Neural progenitor cell (in vitro differentiated cells): ENCODE measurements at regions not wholly inside any gene's neighbourhood (a gene's known extent, or its start where the extent isn't known, plus 50 kb on each side); places are given as distances from the start of the nearest gene placed in this dataset.

Source experiments
- DNase-seq: peaks from one replicate; pipeline ENCODE4 v3.0.0-alpha.2; 2016; ENCODE audit warnings: low spot score
- H2AFZ ChIP-seq: fragments of 200-600 bp; sonication (generic); replicated peaks from 2 replicates; pipeline ENCODE4 v1.6.1; 2016; ENCODE audit warnings: antibody characterized with exemption
- H3F3A ChIP-seq: fragments of 200-600 bp; sonication (generic); 2 replicates; pipeline ENCODE4 v1.6.1; 2016; ENCODE audit warnings: antibody characterized with exemption, low read depth
- H3K27ac ChIP-seq: fragments of 200-600 bp; sonication (generic); 2 replicates; pipeline ENCODE4 v1.5.1; 2016; ENCODE audit warnings: mild to moderate bottlenecking
- H3K27me3 ChIP-seq: fragments of 200-600 bp; sonication (generic); 2 replicates; pipeline ENCODE4 v1.6.1; 2016; ENCODE audit warnings: mild to moderate bottlenecking, moderate library complexity
- H3K36me3 ChIP-seq: fragments of 200-600 bp; sonication (generic); 2 replicates; pipeline ENCODE4 v1.5.1; 2016
- H3K4me1 ChIP-seq: fragments of 200-600 bp; sonication (generic); 2 replicates; pipeline ENCODE4 v1.6.1; 2016; ENCODE audit warnings: mixed run types
- H3K4me2 ChIP-seq: fragments of 200-600 bp; sonication (generic); 2 replicates; pipeline ENCODE4 v1.6.1; 2016
- H3K4me3 ChIP-seq: fragments of 200-600 bp; sonication (generic); 2 replicates; pipeline ENCODE4 v1.5.1; 2016
- H3K79me2 ChIP-seq: fragments of 200-600 bp; sonication (generic); 2 replicates; pipeline ENCODE4 v1.6.1; 2016; ENCODE audit warnings: low read depth
- H3K9ac ChIP-seq: fragments of 200-600 bp; sonication (generic); 2 replicates; pipeline ENCODE4 v1.6.1; 2016
- H3K9me3 ChIP-seq: fragments of 200-600 bp; sonication (generic); 2 replicates; pipeline ENCODE4 v1.5.1; 2016; ENCODE audit warnings: low read depth
- H4K20me1 ChIP-seq: fragments of 200-600 bp; sonication (generic); 2 replicates; pipeline ENCODE4 v1.6.1; 2016; ENCODE audit warnings: low read depth
- H3K27ac Mint-ChIP-seq: 3 replicates; pipeline ENCODE4 v1.8.0; 2021; ENCODE audit warnings: mixed read lengths
- H3K27me3 Mint-ChIP-seq: 2 replicates; pipeline ENCODE4 v1.8.0; 2022; ENCODE audit warnings: low read depth, mild to moderate bottlenecking, inconsistent platforms, moderate library complexity, mixed read lengths; ENCODE audit not compliant: insufficient read depth
- H3K36me3 Mint-ChIP-seq: 3 replicates; pipeline ENCODE4 v1.8.0; 2021; ENCODE audit warnings: mixed read lengths
- H3K4me1 Mint-ChIP-seq: 3 replicates; pipeline ENCODE4 v1.8.0; 2021; ENCODE audit warnings: mixed read lengths
- H3K4me3 Mint-ChIP-seq: 3 replicates; pipeline ENCODE4 v1.8.0; 2021; ENCODE audit warnings: mild to moderate bottlenecking, moderate library complexity, mixed read lengths
- H3K9me3 Mint-ChIP-seq: 3 replicates; pipeline ENCODE4 v1.8.0; 2020; ENCODE audit warnings: mixed read lengths
- CTCF ChIP-seq: fragments of 200-600 bp; sonication (generic); IDR thresholded peaks from 2 replicates; pipeline ENCODE4 v1.5.1; 2017; ENCODE audit warnings: antibody characterized with exemption, mild to moderate bottlenecking
- EZH2 ChIP-seq: fragments of 200-600 bp; sonication (generic); IDR thresholded peaks from 2 replicates; pipeline ENCODE4 v1.6.1; 2017; ENCODE audit warnings: antibody characterized with exemption, mild to moderate bottlenecking, moderate library complexity
- EZH2phosphoT487 ChIP-seq: fragments of 200-600 bp; sonication (generic); IDR thresholded peaks from 2 replicates; pipeline ENCODE4 v1.6.1; 2017; ENCODE audit warnings: antibody characterized with exemption

DNA sequence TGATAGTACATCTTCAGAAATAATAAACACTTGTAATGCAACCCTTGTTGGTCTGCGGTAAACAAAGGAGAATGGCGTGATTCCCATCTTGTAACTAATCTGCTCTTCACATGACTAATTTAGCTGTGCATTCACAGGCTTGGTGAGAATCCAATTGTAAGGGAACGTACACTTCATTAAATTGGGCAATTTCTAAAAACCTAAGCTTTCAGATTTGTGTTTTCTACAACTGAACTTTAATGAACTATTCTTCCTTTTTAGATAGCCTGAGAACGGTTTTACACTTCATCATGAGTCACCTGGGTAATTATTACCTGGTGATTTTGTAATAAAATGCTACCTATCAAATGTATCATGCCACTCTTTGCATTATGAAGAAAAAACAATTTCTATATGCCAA, 306.9 kb downstream of the KLF5 start:
- H3K4me3 ChIP-seq: no peak overlapping the region
- H3F3A ChIP-seq: no peaks in the 10 kb centered on the region
- no peak for TF ChIP-seq CTCF
- TF ChIP-seq EZH2: no peak
- TF ChIP-seq EZH2phosphoT487: no peak
- no peaks in the 10 kb centered on the region for H4K20me1 ChIP-seq
- Mint-ChIP-seq H3K4me3 (no peak overlapping the region), H3K36me3 (no peaks in the 10 kb centered on the region), H3K27ac (no peak overlapping the region), H3K4me1 (no peaks in the 10 kb centered on the region), H3K9me3 (no peaks in the 10 kb centered on the region), H3K27me3 (no peaks in the 10 kb centered on the region)
- H3K79me2 ChIP-seq: no peaks in the 10 kb centered on the region
- H3K27ac ChIP-seq: no peak overlapping the region
- H3K4me1 ChIP-seq: no peaks in the 10 kb centered on the region
- no peaks in the 10 kb centered on the region for H3K36me3 ChIP-seq
- no peaks in the 10 kb centered on the region for H3K9me3 ChIP-seq
- H3K27me3 ChIP-seq: no peaks in the 10 kb centered on the region
- no peak overlapping the region for H3K9ac ChIP-seq
- no peak overlapping the region for H3K4me2 ChIP-seq
- DNase-seq: no peak
- H2AFZ ChIP-seq: no peak overlapping the region

DNA sequence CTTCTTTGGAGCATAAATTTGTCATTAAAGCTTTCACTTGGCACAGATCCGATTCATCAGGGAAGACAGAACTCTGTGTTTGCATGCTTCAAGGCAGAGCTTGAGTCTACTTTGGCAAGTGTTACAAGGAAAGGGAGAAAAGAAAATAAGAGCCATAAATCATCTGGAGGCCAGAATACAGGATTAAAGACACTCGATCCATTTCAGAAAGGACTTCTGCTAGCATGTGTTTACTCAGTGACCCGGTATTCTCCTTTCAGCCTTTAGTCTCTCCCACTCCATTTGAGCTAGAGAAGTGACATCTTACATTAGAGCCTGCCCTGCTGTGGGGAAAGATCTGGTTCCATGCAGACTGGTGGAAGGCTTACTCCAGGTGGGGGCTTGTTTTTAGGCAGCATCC, 306.4 kb downstream of the KLF5 start:
- H3F3A ChIP-seq: no peaks in the 10 kb centered on the region
- DNase-seq: no peak
- no peak overlapping the region for H3K27ac ChIP-seq
- H3K27me3 ChIP-seq: no peaks in the 10 kb centered on the region
- H3K9ac ChIP-seq: no peak overlapping the region
- Mint-ChIP-seq H3K36me3 (no peaks in the 10 kb centered on the region), H3K9me3 (no peaks in the 10 kb centered on the region), H3K4me1 (no peaks in the 10 kb centered on the region), H3K4me3 (no peak overlapping the region), H3K27me3 (no peaks in the 10 kb centered on the region), H3K27ac (no peak overlapping the region)
- H2AFZ ChIP-seq: no peak overlapping the region
- H3K4me2 ChIP-seq: no peak overlapping the region
- H3K36me3 ChIP-seq: no peaks in the 10 kb centered on the region
- no peak for TF ChIP-seq EZH2phosphoT487
- TF ChIP-seq EZH2: no peak
- TF ChIP-seq CTCF: no peak
- H4K20me1 ChIP-seq: no peaks in the 10 kb centered on the region
- H3K4me1 ChIP-seq: no peaks in the 10 kb centered on the region
- H3K9me3 ChIP-seq: no peaks in the 10 kb centered on the region
- H3K79me2 ChIP-seq: no peaks in the 10 kb centered on the region
- no peak overlapping the region for H3K4me3 ChIP-seq

- no peaks in the 10 kb centered on the region for H3K36me3 ChIP-seq
- no peaks in the 10 kb centered on the region for H3K4me1 Mint-ChIP-seq
- no peak overlapping the region for H2AFZ ChIP-seq
- no peaks in the 10 kb centered on the region for H3F3A ChIP-seq
- H3K4me2 ChIP-seq: no peak overlapping the region
- no peak overlapping the region for H3K27ac Mint-ChIP-seq
- no peaks in the 10 kb centered on the region for H3K27me3 Mint-ChIP-seq
- H3K9me3 Mint-ChIP-seq: no peaks in the 10 kb centered on the region
- H3K4me1 ChIP-seq: no peaks in the 10 kb centered on the region
- H3K9ac ChIP-seq: no peak overlapping the region
- H3K36me3 Mint-ChIP-seq: no peaks in the 10 kb centered on the region
- H3K27me3 ChIP-seq: no peaks in the 10 kb centered on the region
- DNase-seq: no peak
- H4K20me1 ChIP-seq: no peaks in the 10 kb centered on the region
- no peak overlapping the region for H3K27ac ChIP-seq
- no peak overlapping the region for H3K4me3 ChIP-seq
- no peaks in the 10 kb centered on the region for H3K79me2 ChIP-seq
- H3K9me3 ChIP-seq: no peaks in the 10 kb centered on the region
- TF ChIP-seq CTCF: no peak
- TF ChIP-seq EZH2: no peak
- TF ChIP-seq EZH2phosphoT487: no peak
- no peak overlapping the region for H3K4me3 Mint-ChIP-seq
Measured at GRCh38 chr13:73364736-73365135, 305.9 kb downstream of the KLF5 start.
